ENCODE measurements at regions not wholly inside any gene's neighbourhood (a gene's known extent, or its start where the extent isn't known, plus 50 kb on each side); places are given as distances from the start of the nearest gene placed in this dataset.

DNA sequence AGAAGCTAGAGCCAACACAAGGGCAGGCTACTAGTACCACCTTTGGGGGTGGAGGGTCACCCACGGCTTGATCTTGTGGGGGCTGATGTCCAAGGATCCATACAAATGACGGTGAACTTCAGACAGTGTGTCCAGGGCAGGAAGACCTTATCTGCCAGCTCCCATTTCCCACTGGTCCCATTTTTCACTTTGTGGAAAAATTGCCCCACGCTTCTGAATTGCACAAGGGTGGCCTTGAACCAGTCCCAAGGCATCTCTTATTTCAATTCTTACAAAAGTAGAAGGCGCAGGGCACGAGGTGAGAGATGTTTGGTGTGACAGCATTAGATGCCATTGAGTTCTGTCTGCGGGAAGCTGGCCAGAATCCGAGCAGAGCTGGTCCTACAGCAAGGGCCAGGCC lies 252.7 kb upstream of the CELF2 start:
- no peak for DNase-seq (ENCODE audit: low read depth in 1 of 2, low spot score in 1 of 2)

GRCh38 chr10:10772411-10772810 lies 245.3 kb upstream of the CELF2 start:
- no peak for DNase-seq (ENCODE audit: low read depth in 1 of 2, low spot score in 1 of 2)

DNA sequence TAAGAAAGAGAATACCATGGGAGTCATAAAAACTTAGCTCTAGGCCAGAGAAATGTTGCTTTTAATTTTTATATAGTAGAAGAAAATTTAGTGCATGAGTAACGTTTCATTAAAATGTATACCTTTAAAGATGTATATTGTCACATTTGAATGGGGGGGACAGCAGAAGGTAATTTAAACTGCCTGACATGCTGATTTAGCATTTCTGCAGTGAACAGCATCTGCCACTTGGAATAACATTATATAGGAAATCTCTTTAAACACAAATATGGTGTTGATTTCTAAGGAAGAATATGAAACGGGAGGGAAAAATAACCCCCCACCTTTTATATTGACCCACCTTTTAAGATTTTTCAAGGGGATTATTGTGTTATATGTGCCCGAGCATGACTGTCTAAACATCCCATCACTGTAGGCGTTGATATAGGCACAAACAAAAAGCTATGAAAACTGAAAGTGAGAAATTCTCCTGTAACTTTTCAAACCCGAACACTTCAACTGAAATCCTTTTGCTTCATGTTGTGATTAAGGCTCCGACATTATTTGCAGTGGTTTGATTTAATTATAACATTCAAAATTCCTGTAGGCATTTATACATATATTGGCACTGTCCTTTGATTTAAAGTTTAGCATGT lies 244.7 kb upstream of the CELF2 start:
- DNase-seq (ENCODE audit: low read depth in 1 of 2, low spot score in 1 of 2), result no peak

GRCh38 chr10:10774416-10774815 lies 243.3 kb upstream of the CELF2 start:
- DNase-seq (ENCODE audit: low read depth in 1 of 2, low spot score in 1 of 2), result no peak

GRCh38 chr10:10776363-10776762 lies 241.3 kb upstream of the CELF2 start:
- no peak for DNase-seq (ENCODE audit: low read depth in 1 of 2, low spot score in 1 of 2)

GRCh38 chr10:10777279-10777678 lies 240.4 kb upstream of the CELF2 start:
- no peak for DNase-seq (ENCODE audit: low read depth in 1 of 2, low spot score in 1 of 2)

GRCh38 chr10:10777723-10778122 lies 239.9 kb upstream of the CELF2 start:
- DNase-seq (ENCODE audit: low read depth in 1 of 2, low spot score in 1 of 2), result no peak

- DNase-seq (ENCODE audit: low read depth in 1 of 2, low spot score in 1 of 2), result no peak
Measured at GRCh38 chr10:10778959-10779358, 238.7 kb upstream of the CELF2 start.

DNA sequence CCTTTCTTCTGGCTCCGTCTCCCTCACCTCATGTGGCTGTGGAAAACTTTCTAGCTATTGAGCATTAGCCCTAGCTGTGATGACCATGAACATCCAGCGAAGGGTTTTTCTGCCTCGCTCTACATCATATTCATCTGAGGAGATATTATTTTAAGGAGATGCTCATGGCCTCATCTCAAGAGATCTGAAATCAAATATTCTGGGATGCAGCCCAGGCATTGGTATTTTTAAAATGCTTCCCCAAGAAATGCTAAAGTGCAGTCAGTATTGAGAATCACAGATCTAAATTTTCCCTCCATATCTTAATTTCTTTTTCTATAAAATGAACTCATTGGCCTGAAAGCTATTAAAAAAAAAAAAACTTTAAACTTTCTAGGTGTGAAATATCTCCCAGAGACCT lies 238.2 kb upstream of the CELF2 start:
- no peak for DNase-seq (ENCODE audit: low read depth in 1 of 2, low spot score in 1 of 2)

- no peak for DNase-seq (ENCODE audit: low read depth in 1 of 2, low spot score in 1 of 2)
Measured at GRCh38 chr10:10780746-10781145, 236.9 kb upstream of the CELF2 start.

- no peak for DNase-seq (ENCODE audit: low read depth in 1 of 2, low spot score in 1 of 2)
Measured at GRCh38 chr10:10782603-10783002, 235.1 kb upstream of the CELF2 start.

DNA sequence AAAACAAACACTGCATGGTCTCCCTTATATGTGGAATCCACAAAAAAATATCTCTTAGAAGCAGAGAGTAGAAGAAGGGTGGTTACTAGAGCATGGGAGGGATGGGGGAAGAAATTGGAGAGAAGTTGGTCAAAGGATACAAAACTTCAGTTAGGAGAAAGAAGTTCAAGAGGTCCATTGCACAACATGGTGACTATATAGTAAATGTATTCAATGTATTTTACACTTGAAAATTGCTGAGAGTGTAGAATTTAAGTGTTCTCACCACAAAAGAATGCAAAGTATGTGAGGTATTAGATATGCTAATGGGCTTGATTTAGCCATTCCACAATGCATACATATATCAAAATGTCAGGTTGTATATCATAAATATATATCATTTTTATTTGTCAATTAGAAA lies 232.0 kb upstream of the CELF2 start:
- no peak for DNase-seq (ENCODE audit: low read depth in 1 of 2, low spot score in 1 of 2)

GRCh38 chr10:10786109-10787090 lies 231.3 kb upstream of the CELF2 start:
- no peak for DNase-seq (ENCODE audit: low read depth in 1 of 2, low spot score in 1 of 2)

- no peak for DNase-seq (ENCODE audit: low read depth in 1 of 2, low spot score in 1 of 2)
Measured at GRCh38 chr10:10787586-10787985, 230.1 kb upstream of the CELF2 start.

DNA sequence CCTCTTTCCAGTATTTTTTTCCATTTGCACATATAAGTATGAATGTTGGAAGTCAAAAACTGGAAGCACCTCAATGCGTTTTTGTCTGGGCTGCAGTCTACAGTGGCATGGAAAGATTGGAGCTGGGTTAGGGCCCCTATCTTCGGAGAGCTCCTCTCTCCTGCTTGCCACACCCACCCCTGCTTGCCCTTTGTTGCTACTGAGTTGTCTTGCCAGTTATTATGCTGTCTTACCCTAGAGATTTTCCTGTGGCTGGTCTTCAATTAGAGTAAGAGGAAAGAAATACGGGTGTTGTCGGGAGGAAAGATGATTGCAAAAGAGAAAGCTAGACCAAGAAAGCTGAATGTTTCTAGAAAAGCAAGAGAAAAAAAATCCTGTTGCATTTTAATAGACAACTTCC lies 228.9 kb upstream of the CELF2 start:
- DNase-seq (ENCODE audit: low read depth in 1 of 2, low spot score in 1 of 2), result no peak

DNA sequence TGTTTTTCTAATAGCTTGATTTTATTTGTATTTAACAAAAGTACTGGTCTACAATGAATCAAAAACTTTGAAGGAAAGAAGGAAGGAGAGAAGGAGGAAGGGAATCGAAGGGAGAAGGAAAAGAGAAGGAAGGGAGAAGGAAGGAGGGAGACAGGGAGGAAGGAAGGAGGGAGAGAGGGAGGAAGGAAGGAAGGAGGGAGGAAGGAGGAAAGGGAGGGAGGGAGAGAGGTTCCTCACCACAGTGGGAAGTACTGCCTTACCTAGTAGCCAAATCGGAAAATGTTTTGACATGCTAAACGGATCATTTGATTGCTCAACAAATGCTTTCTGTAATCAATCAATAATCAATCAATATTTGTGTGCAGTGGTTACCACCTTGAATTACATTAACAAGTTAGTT lies 225.8 kb upstream of the CELF2 start:
- DNase-seq (ENCODE audit: low read depth in 1 of 2, low spot score in 1 of 2), result no peak

DNA sequence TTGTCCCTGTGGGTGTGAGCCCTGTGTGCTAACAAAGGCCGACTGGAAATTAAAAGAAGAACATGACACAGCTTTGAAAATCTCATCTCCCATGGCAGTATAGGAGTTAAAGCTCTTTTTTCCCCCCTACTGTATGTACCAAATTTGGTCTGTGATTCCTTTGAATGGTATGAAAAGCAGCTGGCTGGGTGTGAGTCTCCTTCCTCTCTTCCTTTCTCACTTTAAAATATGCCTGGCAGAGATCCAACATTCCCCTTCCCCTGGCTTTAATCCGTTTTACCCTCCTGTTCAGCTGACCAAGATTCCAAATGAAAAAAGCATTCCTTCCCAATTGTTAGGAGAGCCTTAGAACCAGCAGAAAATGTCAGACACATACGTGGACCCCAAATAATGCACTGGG lies 225.0 kb upstream of the CELF2 start:
- DNase-seq (ENCODE audit: low read depth in 1 of 2, low spot score in 1 of 2), result no peak

DNA sequence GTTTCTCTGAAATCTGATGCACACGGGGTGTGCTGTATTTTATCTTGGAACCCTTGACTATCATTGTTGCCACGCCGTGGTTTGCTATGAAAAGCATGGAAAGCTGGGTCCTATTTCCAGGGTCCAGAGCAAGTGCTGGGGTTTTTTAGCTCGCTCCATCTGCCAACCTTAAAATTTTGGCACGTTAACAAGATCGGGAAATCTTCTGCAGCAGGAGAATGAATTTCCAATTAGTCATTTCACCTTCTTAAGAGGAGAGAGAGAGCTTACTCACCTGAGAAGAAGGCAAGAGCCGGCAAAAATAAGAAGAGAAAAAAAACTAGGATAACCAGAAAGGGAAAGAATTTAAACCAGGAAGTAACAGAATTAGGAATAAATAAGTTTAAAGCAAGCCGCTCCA lies 223.6 kb upstream of the CELF2 start:
- DNase-seq (ENCODE audit: low read depth in 1 of 2, low spot score in 1 of 2), result no peak

GRCh38 chr10:10794791-10795191 lies 222.9 kb upstream of the CELF2 start:
- DNase-seq (ENCODE audit: low read depth in 1 of 2, low spot score in 1 of 2), result no peak

- DNase-seq (ENCODE audit: low read depth in 1 of 2, low spot score in 1 of 2), result no peak
Measured at GRCh38 chr10:10796061-10796773, 221.5 kb upstream of the CELF2 start.

- DNase-seq (ENCODE audit: low read depth in 1 of 2, low spot score in 1 of 2), result no peak
Measured at GRCh38 chr10:10796774-10797415, 220.8 kb upstream of the CELF2 start.
